ENCODE measurements at regions not wholly inside any gene's neighbourhood (a gene's known extent, or its start where the extent isn't known, plus 50 kb on each side); places are given as distances from the start of the nearest gene placed in this dataset.

GRCh38 chr3:40869013-40869412 lies 330.3 kb upstream of the CTNNB1 start:
- H4K20me1 ChIP-seq (replicated peaks in 1 of 2; ENCODE audit: control insufficient read depth in 1 of 2, insufficient read depth in 2 of 2, low read length in 2 of 2), result no peaks in the 10 kb centered on the region
- no peak overlapping the region for H3K18ac ChIP-seq (ENCODE audit: extremely low read depth, low read length)
- H3K36me3 ChIP-seq (ENCODE audit: control insufficient read depth in 2 of 4, insufficient read depth in 4 of 4, low read length in 3 of 4), result no peaks in the 10 kb centered on the region
- no peak overlapping the region for H2BK15ac ChIP-seq (ENCODE audit: low read length)
- TF ChIP-seq POU5F1 (IDR thresholded peaks at IDR 0.05; ENCODE audit: low read depth, low read length) (no peak), CTCF (IDR thresholded peaks at IDR 0.05; ENCODE audit: control extremely low read depth in 1 of 3, insufficient read depth in 1 of 3, low read depth in 1 of 3, low read length in 3 of 3) (no peak), KDM1A (IDR thresholded peaks at IDR 0.05; ENCODE audit: borderline replicate concordance, low read length) (no peak), PHF8 (conservative IDR thresholded peaks at IDR 0.05; ENCODE audit: low read depth, low read length) (no peak), EZH2 (IDR thresholded peaks at IDR 0.05; ENCODE audit: low read depth, low read length, severe bottlenecking) (no peak), GTF2F1 (IDR thresholded peaks at IDR 0.05; ENCODE audit: borderline replicate concordance, low read depth, low read length) (no peak)
- H2AK5ac ChIP-seq (ENCODE audit: low read depth, low read length), result no peak overlapping the region
- ChIA-PET POLR2A (ENCODE audit: partially characterized antibody) (interaction anchor here (1.1 to 1.5 kb wide), 2 partner anchors 11 to 331 kb away, joined by 3 to 5 read pairs; partner anchors contain the start of gene CTNNB1), CTCF (ENCODE audit: partially characterized antibody) (interaction anchor here (0.6 to 3.4 kb wide), 14 partner anchors 9 to 1897 kb away, joined by 3 to 18 read pairs (median 4); no protein-coding TSS in a partner anchor)
- H2BK120ac ChIP-seq (replicated peaks; ENCODE audit: low read depth, low read length), result no peak overlapping the region
- no peaks in the 10 kb centered on the region for H3K79me2 ChIP-seq (ENCODE audit: control insufficient read depth in 1 of 2, insufficient read depth in 2 of 2, low read length in 2 of 2)
- H2AFZ ChIP-seq (ENCODE audit: low read length), result 0 out of 2 replicates have a peak overlapping the region, but pooled peaks have one; percentile 2
- no peak overlapping the region for H3K4me2 ChIP-seq (ENCODE audit: insufficient read depth in 1 of 2, low read depth in 2 of 2, low read length in 2 of 2)
- H3K23me2 ChIP-seq (ENCODE audit: low read depth, low read length), result no peaks in the 10 kb centered on the region
- no peak overlapping the region for H2BK12ac ChIP-seq (ENCODE audit: low read depth, low read length)
- no peak overlapping the region for H3K56ac ChIP-seq (replicated peaks; ENCODE audit: insufficient read length, low read depth, low read length)
- WGBS, 2 experiments (ENCODE audit: extremely low coverage in 1 of 2, insufficient coverage in 1 of 2, insufficient read length in 1 of 2, insufficient replicate concordance in 2 of 2, low coverage in 1 of 2, low lambda C conversion rate in 2 of 2, missing lambda C conversion rate in 1 of 2), result 91% methylated on average over 4 of the region's 4 CpGs; no CpG with 5 or more reads in 1 of the 2 experiments
- H3K9me3 ChIP-seq (ENCODE audit: insufficient read depth in 2 of 2, low read depth in 1 of 2, low read length in 1 of 2), result no peaks in the 10 kb centered on the region
- H3K27ac ChIP-seq (ENCODE audit: low read depth, low read length), result no peak overlapping the region
- H3K4me3 ChIP-seq (ENCODE audit: extremely low read depth in 1 of 4, insufficient read depth in 2 of 4, low read depth in 3 of 4, low read length in 4 of 4), result no peak overlapping the region
- H3K79me1 ChIP-seq (ENCODE audit: low read depth, low read length), result no peaks in the 10 kb centered on the region
- H3K9ac ChIP-seq (replicated peaks in 1 of 4; ENCODE audit: extremely low read depth in 1 of 4, low read depth in 3 of 4, low read length in 3 of 4), result no peak overlapping the region
- H2BK20ac ChIP-seq (ENCODE audit: low read length), result no peak overlapping the region
- H4K91ac ChIP-seq (replicated peaks; ENCODE audit: insufficient read length, low read length), result no peak overlapping the region
- H3K27me3 ChIP-seq (replicated peaks in 1 of 4; ENCODE audit: control insufficient read depth in 3 of 4, extremely low read depth in 1 of 4, insufficient read depth in 3 of 4, low read length in 3 of 4), result no peaks in the 10 kb centered on the region
- no peaks in the 10 kb centered on the region for H3K4me1 ChIP-seq (replicated peaks in 1 of 4; ENCODE audit: control insufficient read depth in 3 of 4, insufficient read depth in 4 of 4, low read length in 3 of 4)
- H4K5ac ChIP-seq (ENCODE audit: insufficient read length, low read depth, low read length), result no peak overlapping the region
- no peak for DNase-seq (ENCODE audit: low read depth in 1 of 2, low spot score in 2 of 2)
- no peak overlapping the region for H3K23ac ChIP-seq (ENCODE audit: insufficient read length)
- H4K8ac ChIP-seq (ENCODE audit: extremely low read depth, insufficient read depth, low read length), result no peak overlapping the region
- no peak overlapping the region for H2BK5ac ChIP-seq (ENCODE audit: low read depth, low read length)
- no peak for FAIRE-seq
- no peak overlapping the region for H3K14ac ChIP-seq (ENCODE audit: insufficient read length)
- H3K4ac ChIP-seq (replicated peaks; ENCODE audit: insufficient read length, low read depth, low read length), result no peak overlapping the region
